PC-3 (cell line): ENCODE measurements at regions not wholly inside any gene's neighbourhood (a gene's known extent, or its start where the extent isn't known, plus 50 kb on each side); places are given as distances from the start of the nearest gene placed in this dataset.

Source experiments
- ATAC-seq: fragments of 200-7000 bp; cut with Tn5 transposase; 2 replicates; pipeline ENCODE4 v1.9.1; 2020; ENCODE audit warnings: mild to moderate bottlenecking, moderate library complexity
- BruUV-seq: library from RNA; stranded (reverse); fragments of 400-500 nt; replicated peaks from 2 replicates; lab custom pipeline; 2021; lab: Mats Ljungman, UMichigan
- CTCF ChIA-PET: fragments of 300-600 bp; sonication (Branson Sonifier 250); formaldehyde crosslinking; loops from one replicate; lab custom pipeline; 2022; ENCODE audit warnings: antibody characterized with exemption; lab: Charles Lee
- POLR2A ChIA-PET: fragments of 300-600 bp; sonication (Branson Sonifier 250); formaldehyde crosslinking; loops from one replicate; lab custom pipeline; 2022; ENCODE audit warnings: antibody characterized with exemption; ENCODE audit not compliant: unreplicated experiment; lab: Charles Lee
- DNase-seq: peaks from one replicate; pipeline ENCODE4 v3.0.0-alpha.2; 2015
- H2AFZ ChIP-seq: fragments of 300-600 bp; sonication (generic); 2 replicates; pipeline ENCODE4 v1.6.0; 2016; ENCODE audit warnings: antibody characterized with exemption, low read length
- H3F3A ChIP-seq: fragments of 300-600 bp; sonication (generic); one replicate; pipeline ENCODE4 v1.6.0; 2017; ENCODE audit warnings: antibody characterized with exemption, low read length, control low read depth, mild to moderate bottlenecking; ENCODE audit not compliant: unreplicated experiment
- H3K27ac ChIP-seq: fragments of 300-600 bp; sonication (generic); 2 replicates; pipeline ENCODE4 v1.5.1; 2016; ENCODE audit warnings: mild to moderate bottlenecking, low read length
- H3K27me3 ChIP-seq: fragments of 300-600 bp; sonication (generic); 2 replicates; pipeline ENCODE4 v1.6.1; 2016; ENCODE audit warnings: low read length, mixed read lengths
- H3K36me3 ChIP-seq: fragments of 300-600 bp; sonication (generic); 2 replicates; pipeline ENCODE4 v1.6.1; 2016; ENCODE audit warnings: low read depth, mixed run types, low read length, mixed read lengths
- H3K4me1 ChIP-seq: fragments of 300-600 bp; sonication (generic); 2 replicates; pipeline ENCODE4 v1.5.1; 2016; ENCODE audit warnings: low read length; ENCODE audit not compliant: insufficient read depth
- H3K4me2 ChIP-seq: fragments of 300-600 bp; sonication (generic); 2 replicates; pipeline ENCODE4 v1.6.0; 2016; ENCODE audit warnings: low read length
- H3K4me3 ChIP-seq: fragments of 300-600 bp; sonication (generic); 2 replicates; pipeline ENCODE4 v1.5.1; 2016; ENCODE audit warnings: mild to moderate bottlenecking, low read length, mixed read lengths
- H3K79me2 ChIP-seq: fragments of 300-600 bp; sonication (generic); 2 replicates; pipeline ENCODE4 v1.6.1; 2017; ENCODE audit warnings: low read length, mixed read lengths
- H3K9ac ChIP-seq: fragments of 300-600 bp; sonication (generic); 2 replicates; pipeline ENCODE4 v1.6.0; 2016; ENCODE audit warnings: mild to moderate bottlenecking, low read length
- H3K9me2 ChIP-seq: fragments of 300-600 bp; sonication (generic); replicated peaks from 2 replicates; pipeline ENCODE4 v1.6.1; 2016; ENCODE audit warnings: mixed run types, low read length, mixed read lengths
- H3K9me3 ChIP-seq: fragments of 300-600 bp; sonication (generic); 2 replicates; pipeline ENCODE4 v1.6.1; 2016; ENCODE audit warnings: low read length, mixed read lengths
- H4K20me1 ChIP-seq: fragments of 300-600 bp; sonication (generic); 2 replicates; pipeline ENCODE4 v1.6.1; 2016; ENCODE audit warnings: low read length, mixed read lengths
- CTCF ChIP-seq: fragments of 300-600 bp; sonication (generic); conservative IDR thresholded peaks from 2 replicates; pipeline ENCODE4 v1.5.1; 2017; ENCODE audit warnings: antibody characterized with exemption, low read depth, mild to moderate bottlenecking, low read length
- EZH2 ChIP-seq: fragments of 300-600 bp; sonication (generic); IDR thresholded peaks from one replicate; pipeline ENCODE4 v1.6.1; 2017; ENCODE audit warnings: antibody characterized with exemption, mild to moderate bottlenecking, low read length; ENCODE audit not compliant: unreplicated experiment
- EZH2phosphoT487 ChIP-seq: fragments of 300-600 bp; sonication (generic); IDR thresholded peaks from 2 replicates; pipeline ENCODE4 v1.6.1; 2018; ENCODE audit warnings: mild to moderate bottlenecking, antibody characterized with exemption, low read length, borderline replicate concordance
- intact Hi-C: fragments of 100-400 bp; cut with micrococcal nuclease; formaldehyde crosslinking; loops from 2 replicates; pipeline ENCODE4 v1.9.0; 2023

GRCh38 chrX:10833299-10834169, 213.1 kb upstream of the MID1 start:
- POLR2A ChIA-PET, result no interaction called here
- peak overlapping the region; percentile 98 for H3K4me2 ChIP-seq
- no peaks in the 10 kb centered on the region for H3K79me2 ChIP-seq
- no peaks in the 10 kb centered on the region for H3K36me3 ChIP-seq
- TF ChIP-seq EZH2phosphoT487 (no peak), EZH2 (no peak), CTCF (no peak)
- H3K27me3 ChIP-seq, result no peaks in the 10 kb centered on the region
- H3K4me3 ChIP-seq, result peak overlapping the region; percentile 82
- H3K4me1 ChIP-seq, result peaks cover 20% of the 10 kb centered on the region
- peak overlapping the region; percentile 87 for H2AFZ ChIP-seq
- CTCF ChIA-PET, result no interaction called here
- intact Hi-C loops, result loop anchor here (2.0 to 5.0 kb wide), 2 partner anchors 89 to 267 kb away; no protein-coding TSS in a partner anchor
- H3K9me3 ChIP-seq, result no peaks in the 10 kb centered on the region
- no peaks in the 10 kb centered on the region for H4K20me1 ChIP-seq
- no peaks in the 10 kb centered on the region for H3K9me2 ChIP-seq
- H3K27ac ChIP-seq, result peak overlapping the region; percentile 47
- ATAC-seq (peak; percentile 91), DNase-seq (peak; percentile 85)
- peak overlapping the region; percentile 52 for H3K9ac ChIP-seq
- H3F3A ChIP-seq, result no peaks in the 10 kb centered on the region
- BruUV-seq, result no TSS peak

GRCh38 chrX:10841579-10841978, 221.2 kb upstream of the MID1 start:
- POLR2A ChIA-PET, result no interaction called here
- intact Hi-C loops, result no loop called here
- BruUV-seq, result no TSS peak

More at GRCh38 chrX:10841579-10841978, 221.2 kb upstream of the MID1 start:
- Histone ChIP-seq H3K9ac (no peak overlapping the region), H2AFZ (no peak overlapping the region), H3K36me3 (no peaks in the 10 kb centered on the region), H3K27me3 (no peaks in the 10 kb centered on the region), H3K4me3 (no peak overlapping the region), H4K20me1 (no peaks in the 10 kb centered on the region), H3K9me3 (no peaks in the 10 kb centered on the region), H3K79me2 (no peaks in the 10 kb centered on the region), H3F3A (no peaks in the 10 kb centered on the region), H3K4me2 (no peak overlapping the region), H3K4me1 (peaks cover 4% of the 10 kb centered on the region; the same call in 1 of the 2 replicates), H3K27ac (no peak overlapping the region), H3K9me2 (no peaks in the 10 kb centered on the region)
- TF ChIP-seq CTCF (no peak), EZH2 (no peak), EZH2phosphoT487 (no peak)
- CTCF ChIA-PET, result no interaction called here
- no peak for ATAC-seq
- no peak for DNase-seq
